Breast epithelium (tissue), 4 donors: ENCODE measurements at regions not wholly inside any gene's neighbourhood (a gene's known extent, or its start where the extent isn't known, plus 50 kb on each side); places are given as distances from the start of the nearest gene placed in this dataset.

Source experiments
- DNase-seq, 2 donors: peaks; one replicate each; pipeline ENCODE4 v3.0.0-alpha.2; 2019; ENCODE audit warnings: low spot score in 2 of 2
- H3K27ac ChIP-seq, 2 donors: fragments of 200-600 bp; sonication (generic) in 1 of 2; one replicate each; pipeline ENCODE4 v1.5.1; 2016 to 2019; ENCODE audit warnings: mild to moderate bottlenecking in 1 of 2
- H3K27me3 ChIP-seq, 2 donors: fragments of 200-600 bp; sonication (generic) in 1 of 2; one replicate each; pipeline versions ENCODE4 v1.5.1 to v1.6.0; 2017 to 2019; ENCODE audit warnings: control low read depth in 1 of 2, mild to moderate bottlenecking in 1 of 2
- H3K36me3 ChIP-seq: fragments of 200-600 bp; one replicate; pipeline ENCODE4 v1.5.1; 2019
- H3K4me1 ChIP-seq, 2 donors: fragments of 200-600 bp; sonication (generic); one replicate each; pipeline ENCODE4 v1.5.1; 2016 to 2019; ENCODE audit warnings: control low read depth in 1 of 2
- H3K4me3 ChIP-seq, 3 donors: fragments of 200-600 bp; sonication (generic); 1 replicate in 2 of 3; 2 replicates in 1 of 3; pipeline ENCODE4 v1.5.1; 2016 to 2019; ENCODE audit warnings: mild to moderate bottlenecking in 3 of 3, moderate library complexity in 2 of 3
- H3K9me3 ChIP-seq, 2 donors: fragments of 200-600 bp; sonication (generic) in 1 of 2; one replicate each; pipeline ENCODE4 v1.5.1; 2016 to 2019; ENCODE audit warnings: control low read depth in 1 of 2
- CTCF ChIP-seq, 3 donors: fragments of 450-650 bp; IDR thresholded peaks; one replicate each; pipeline ENCODE4 v1.5.1; 2016 to 2017; ENCODE audit warnings: antibody characterized with exemption in 3 of 3, mild to moderate bottlenecking in 3 of 3, moderate library complexity in 3 of 3
- POLR2A ChIP-seq: fragments of 450-650 bp; IDR thresholded peaks from one replicate; pipeline ENCODE4 v1.6.1; 2016; ENCODE audit warnings: antibody characterized with exemption, mild to moderate bottlenecking, moderate library complexity
- POLR2AphosphoS5 ChIP-seq, 3 donors: sonication (generic); formaldehyde crosslinking; IDR thresholded peaks; one replicate each; pipeline ENCODE4 v1.6.1; 2017; ENCODE audit warnings: antibody characterized with exemption in 3 of 3
- intact Hi-C: fragments of 100-400 bp; cut with DNase I; formaldehyde crosslinking; loops from one replicate; pipeline ENCODE4 v1.15.1; 2023; ENCODE audit warnings: low total_unique reads

GRCh38 chr16:49161191-49161590 lies 120.4 kb downstream of the CBLN1 start:
- no peaks in the 10 kb centered on the region for H3K9me3 ChIP-seq
- no peak overlapping the region for H3K4me3 ChIP-seq
- intact Hi-C loops = no loop called here
- H3K27me3 ChIP-seq = no peaks in the 10 kb centered on the region
- no peak overlapping the region for H3K27ac ChIP-seq
- TF ChIP-seq CTCF (IDR thresholded peaks at IDR 0.05) = no peak
- TF ChIP-seq POLR2A = no peak
- TF ChIP-seq POLR2AphosphoS5 (IDR thresholded peaks at IDR 0.05) = no peak
- H3K36me3 ChIP-seq = no peaks in the 10 kb centered on the region
- no peak for DNase-seq
- H3K4me1 ChIP-seq = no peaks in the 10 kb centered on the region

GRCh38 chr16:49158029-49158642 lies 123.5 kb downstream of the CBLN1 start:
- Histone ChIP-seq H3K9me3 (peaks cover 0 to 18% of the 10 kb centered on the region in 2 donors), H3K27ac (no peak overlapping the region), H3K4me3 (no peak overlapping the region), H3K27me3 (no peaks in the 10 kb centered on the region), H3K36me3 (no peaks in the 10 kb centered on the region), H3K4me1 (no peaks in the 10 kb centered on the region)
- intact Hi-C loops = no loop called here
- no peak for TF ChIP-seq POLR2A
- no peak for TF ChIP-seq CTCF (IDR thresholded peaks at IDR 0.05)
- TF ChIP-seq POLR2AphosphoS5 (IDR thresholded peaks at IDR 0.05) = no peak
- DNase-seq = no peak

GRCh38 chr16:49150341-49150740 lies 131.3 kb downstream of the CBLN1 start:
- TF ChIP-seq CTCF (IDR thresholded peaks at IDR 0.05) (no peak), POLR2AphosphoS5 (IDR thresholded peaks at IDR 0.05) (no peak)
- H3K36me3 ChIP-seq = no peaks in the 10 kb centered on the region
- DNase-seq = no peak
- no peaks in the 10 kb centered on the region for H3K27me3 ChIP-seq
- no peaks in the 10 kb centered on the region for H3K4me1 ChIP-seq
- peaks cover 0 to 17% of the 10 kb centered on the region in 2 donors for H3K9me3 ChIP-seq
- intact Hi-C loops = loop anchor here (5.0 kb wide), 1 partner anchor 338 kb away; no protein-coding TSS in a partner anchor
- no peak overlapping the region for H3K27ac ChIP-seq
- no peak overlapping the region for H3K4me3 ChIP-seq

DNA sequence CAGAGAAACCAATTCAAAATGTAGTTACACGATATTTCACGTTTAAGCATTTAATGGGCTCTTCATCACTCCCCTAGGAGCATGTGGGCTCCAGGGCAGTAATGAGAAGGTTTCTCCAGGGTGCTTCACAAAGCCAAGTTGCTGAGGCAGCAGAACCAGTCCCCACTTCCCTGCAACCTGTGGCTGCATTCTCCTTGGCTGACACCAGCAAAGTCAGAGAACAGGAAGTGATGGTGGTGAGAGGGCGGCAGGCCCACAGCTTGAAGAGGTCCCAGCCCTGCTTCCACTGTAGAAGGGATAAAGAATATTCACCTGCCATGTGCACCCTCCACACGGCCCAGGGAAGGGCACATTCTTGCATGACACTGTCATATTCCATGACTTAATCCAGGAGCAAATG lies 133.2 kb downstream of the CBLN1 start:
- H3K36me3 ChIP-seq = no peaks in the 10 kb centered on the region
- no peaks in the 10 kb centered on the region for H3K9me3 ChIP-seq
- H3K4me3 ChIP-seq = no peak overlapping the region
- no peak overlapping the region for H3K27ac ChIP-seq
- no peaks in the 10 kb centered on the region for H3K4me1 ChIP-seq
- no peak for DNase-seq
- intact Hi-C loops = no loop called here
- no peak for TF ChIP-seq POLR2AphosphoS5 (IDR thresholded peaks at IDR 0.05)
- TF ChIP-seq POLR2A = no peak
- no peak for TF ChIP-seq CTCF (IDR thresholded peaks at IDR 0.05)
- no peaks in the 10 kb centered on the region for H3K27me3 ChIP-seq

GRCh38 chr16:49140618-49141017 lies 141.0 kb downstream of the CBLN1 start:
- DNase-seq = no peak
- intact Hi-C loops = no loop called here
- TF ChIP-seq POLR2AphosphoS5 (IDR thresholded peaks at IDR 0.05) (no peak), CTCF (IDR thresholded peaks at IDR 0.05) (no peak), POLR2A (no peak)

More at GRCh38 chr16:49140618-49141017, 141.0 kb downstream of the CBLN1 start:
- no peak overlapping the region for H3K4me3 ChIP-seq
- H3K4me1 ChIP-seq = no peaks in the 10 kb centered on the region
- H3K9me3 ChIP-seq = peaks cover 8 to 22% of the 10 kb centered on the region in 2 donors
- H3K27ac ChIP-seq = no peak overlapping the region
- peaks cover 0 to 4% of the 10 kb centered on the region in 2 donors for H3K27me3 ChIP-seq
- H3K36me3 ChIP-seq = no peaks in the 10 kb centered on the region
